Activated T-helper 17 cell treated with anti-CD3 and anti-CD28 coated beads, Interleukin-2, amount 50 U/mL, for 72 hours (primary cell): ENCODE measurements at regions not wholly inside any gene's neighbourhood (a gene's known extent, or its start where the extent isn't known, plus 50 kb on each side); places are given as distances from the start of the nearest gene placed in this dataset.

Experiments
- ATAC-seq: fragments of 150-1000 bp; cut with Tn5 transposase; replicated peaks from 2 replicates; pipeline ENCODE4 v1.10.0; 2021; ENCODE audit warnings: mild to moderate bottlenecking, moderate library complexity
- H3K27ac Mint-ChIP-seq: one replicate; pipeline ENCODE4 v1.8.0; 2022; ENCODE audit warnings: mixed read lengths
- H3K27me3 Mint-ChIP-seq: one replicate; pipeline ENCODE4 v1.8.0; 2022; ENCODE audit warnings: mixed read lengths
- H3K36me3 Mint-ChIP-seq: one replicate; pipeline ENCODE4 v1.8.0; 2022; ENCODE audit warnings: low read depth, mild to moderate bottlenecking, mixed read lengths
- H3K4me1 Mint-ChIP-seq: one replicate; pipeline ENCODE4 v1.8.0; 2022; ENCODE audit warnings: mixed read lengths
- H3K4me3 Mint-ChIP-seq: one replicate; pipeline ENCODE4 v1.8.0; 2022; ENCODE audit warnings: mild to moderate bottlenecking, mixed read lengths
- H3K9me3 Mint-ChIP-seq: one replicate; pipeline ENCODE4 v1.8.0; 2022; ENCODE audit warnings: mixed read lengths

DNA sequence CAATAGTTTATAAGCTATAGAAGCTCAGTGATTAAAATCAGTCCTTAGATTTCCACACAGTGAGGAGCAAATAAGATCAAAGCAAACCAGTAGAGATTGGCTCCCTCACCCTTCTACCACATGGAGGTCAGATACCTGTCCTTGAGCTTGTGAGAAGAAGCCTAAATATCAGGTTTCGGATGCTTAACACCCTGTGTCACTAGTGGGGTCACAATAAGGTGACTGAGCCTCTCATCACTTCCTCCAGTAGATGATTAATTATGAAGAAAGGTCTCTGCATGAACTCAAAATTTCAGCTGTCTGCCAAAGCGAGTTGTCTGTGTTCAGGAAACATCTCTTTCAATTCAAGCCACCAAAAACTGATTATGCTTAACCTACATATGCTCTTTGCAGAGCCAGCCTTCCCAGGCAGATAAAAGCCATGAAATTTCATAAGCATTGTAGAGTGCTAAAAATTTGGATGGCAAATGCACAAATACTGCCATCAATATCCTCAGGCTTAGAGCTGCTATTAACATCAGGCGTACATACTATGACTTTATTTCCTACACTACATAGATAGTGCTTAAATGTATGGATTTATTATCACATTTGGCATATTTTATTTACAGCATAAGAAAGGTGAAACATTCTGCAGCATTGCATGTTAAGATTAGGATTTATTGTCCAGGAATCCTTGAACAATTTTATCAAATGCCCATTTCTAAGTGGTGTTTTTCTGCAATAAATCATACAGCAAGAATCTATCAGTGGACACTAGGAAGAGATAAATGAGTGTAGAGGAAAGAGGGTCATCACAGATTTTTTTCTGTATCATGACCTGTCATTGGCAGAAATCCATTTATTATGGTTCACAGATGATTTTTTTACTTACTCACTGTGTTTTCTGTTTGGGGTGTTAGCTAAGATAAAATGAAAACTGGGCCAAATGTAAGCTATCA lies 285.1 kb upstream of the SP8 start:
- peaks cover 4% of the 10 kb centered on the region for H3K9me3 Mint-ChIP-seq

DNA sequence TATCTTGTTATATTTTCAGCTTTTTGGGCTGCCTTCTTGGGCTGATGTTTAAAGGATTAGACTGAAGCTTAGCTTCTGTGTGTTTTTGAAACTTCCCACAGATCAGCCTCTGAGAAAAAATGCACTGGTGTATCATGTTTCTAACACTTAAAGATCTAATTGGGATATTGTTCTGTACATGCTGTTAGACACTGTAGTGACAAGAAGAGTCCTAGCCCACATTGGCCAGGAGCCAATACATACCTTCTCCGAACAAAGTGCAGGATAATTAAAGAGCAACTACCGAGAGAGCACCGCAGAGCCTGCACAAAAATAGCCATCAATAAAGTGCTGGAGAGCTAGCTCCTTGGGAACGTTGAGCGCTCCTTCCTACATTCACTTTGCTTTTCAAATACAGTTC lies 289.4 kb upstream of the SP8 start:
- Mint-ChIP-seq H3K36me3 (no peaks in the 10 kb centered on the region), H3K4me3 (no peak overlapping the region)
- ATAC-seq, result no peak

More for the DNA sequence above, 285.1 kb upstream of the SP8 start:
- H3K27me3 Mint-ChIP-seq, result peaks cover 8% of the 10 kb centered on the region
- no peaks in the 10 kb centered on the region for H3K36me3 Mint-ChIP-seq
- no peaks in the 10 kb centered on the region for H3K4me1 Mint-ChIP-seq
- no peak overlapping the region for H3K4me3 Mint-ChIP-seq
- no peak for ATAC-seq
- H3K27ac Mint-ChIP-seq, result no peak overlapping the region

GRCh38 chr7:21076574-21076973 lies 289.9 kb upstream of the SP8 start:
- peaks cover 6% of the 10 kb centered on the region for H3K27me3 Mint-ChIP-seq
- no peaks in the 10 kb centered on the region for H3K9me3 Mint-ChIP-seq

More for the DNA sequence above, 289.4 kb upstream of the SP8 start:
- H3K4me1 Mint-ChIP-seq, result no peaks in the 10 kb centered on the region
- H3K27me3 Mint-ChIP-seq, result peaks cover 6% of the 10 kb centered on the region
- no peak overlapping the region for H3K27ac Mint-ChIP-seq
- H3K9me3 Mint-ChIP-seq, result no peaks in the 10 kb centered on the region

DNA sequence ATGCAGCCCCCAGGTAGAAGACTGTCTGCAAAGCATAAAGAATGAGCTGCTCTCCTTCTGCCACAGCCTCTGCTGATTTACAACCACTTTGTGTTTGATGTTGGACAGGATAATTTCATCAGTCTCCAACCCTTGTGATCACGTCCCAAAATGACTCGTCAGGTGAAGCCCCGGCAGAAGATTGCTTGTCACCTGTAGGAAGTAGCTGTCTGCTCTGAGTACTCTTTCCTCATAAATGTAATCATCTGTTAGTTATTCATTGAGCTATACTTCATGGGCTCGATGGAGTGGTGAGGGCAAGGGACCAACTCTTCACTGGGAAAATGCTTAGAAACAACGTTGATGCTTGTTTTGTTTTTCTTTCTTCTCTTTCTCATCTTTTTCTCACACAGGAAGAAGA lies 290.9 kb upstream of the SP8 start:
- Mint-ChIP-seq H3K27ac (no peak overlapping the region), H3K4me3 (no peak overlapping the region), H3K27me3 (peaks cover 6% of the 10 kb centered on the region), H3K4me1 (no peaks in the 10 kb centered on the region), H3K36me3 (no peaks in the 10 kb centered on the region), H3K9me3 (no peaks in the 10 kb centered on the region)
- no peak for ATAC-seq

More at GRCh38 chr7:21076574-21076973, 289.9 kb upstream of the SP8 start:
- Mint-ChIP-seq H3K27ac (no peak overlapping the region), H3K4me1 (no peaks in the 10 kb centered on the region), H3K36me3 (no peaks in the 10 kb centered on the region), H3K4me3 (no peak overlapping the region)
- ATAC-seq, result no peak

DNA sequence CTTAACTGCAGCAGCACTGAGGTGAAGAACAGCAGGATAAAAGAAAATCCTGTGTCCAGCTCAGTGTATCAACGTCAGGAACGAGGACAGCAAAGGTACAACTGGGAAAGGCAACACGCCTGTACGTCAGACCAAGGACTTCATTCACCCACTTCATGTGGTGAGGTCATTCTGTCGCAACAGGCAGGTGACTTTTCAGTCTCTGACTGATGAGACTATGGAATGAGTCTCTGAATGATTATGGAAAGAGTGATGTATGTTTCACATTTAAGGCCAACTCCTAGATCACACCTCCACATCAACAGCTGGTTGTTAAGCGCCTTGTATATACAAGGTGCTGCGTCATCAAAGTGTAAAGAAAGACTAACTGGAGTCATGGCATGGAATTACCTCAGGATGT lies 297.6 kb upstream of the SP8 start:
- ATAC-seq, result no peak

DNA sequence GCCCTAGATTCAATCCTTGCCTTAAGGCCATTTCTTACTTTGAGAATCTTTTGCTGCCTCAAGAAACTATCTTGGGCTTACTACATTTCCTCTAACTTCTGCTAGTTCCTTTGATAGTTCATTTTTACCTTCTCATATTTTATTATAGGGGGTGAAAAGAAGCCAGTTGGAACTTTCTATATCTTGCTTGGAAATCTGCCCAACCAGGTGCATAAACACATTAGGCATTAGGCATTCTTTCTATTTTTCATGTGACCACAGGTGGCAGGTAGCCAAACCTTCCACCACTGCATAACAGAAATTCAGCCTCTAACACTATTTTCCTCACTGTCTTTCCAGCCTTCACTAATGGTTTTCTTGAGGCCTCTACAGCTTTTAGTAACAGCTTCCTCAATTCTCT lies 300.0 kb upstream of the SP8 start:
- no peaks in the 10 kb centered on the region for H3K36me3 Mint-ChIP-seq
- peaks cover 7% of the 10 kb centered on the region for H3K27me3 Mint-ChIP-seq
- no peaks in the 10 kb centered on the region for H3K4me1 Mint-ChIP-seq
- peaks cover 5% of the 10 kb centered on the region for H3K9me3 Mint-ChIP-seq
- no peak overlapping the region for H3K27ac Mint-ChIP-seq
- no peak for ATAC-seq
- H3K4me3 Mint-ChIP-seq, result no peak overlapping the region

More for the DNA sequence above, 297.6 kb upstream of the SP8 start:
- Mint-ChIP-seq H3K9me3 (peaks cover 5% of the 10 kb centered on the region), H3K27me3 (peaks cover 9% of the 10 kb centered on the region), H3K27ac (no peak overlapping the region), H3K4me3 (no peak overlapping the region), H3K36me3 (no peaks in the 10 kb centered on the region), H3K4me1 (no peaks in the 10 kb centered on the region)

DNA sequence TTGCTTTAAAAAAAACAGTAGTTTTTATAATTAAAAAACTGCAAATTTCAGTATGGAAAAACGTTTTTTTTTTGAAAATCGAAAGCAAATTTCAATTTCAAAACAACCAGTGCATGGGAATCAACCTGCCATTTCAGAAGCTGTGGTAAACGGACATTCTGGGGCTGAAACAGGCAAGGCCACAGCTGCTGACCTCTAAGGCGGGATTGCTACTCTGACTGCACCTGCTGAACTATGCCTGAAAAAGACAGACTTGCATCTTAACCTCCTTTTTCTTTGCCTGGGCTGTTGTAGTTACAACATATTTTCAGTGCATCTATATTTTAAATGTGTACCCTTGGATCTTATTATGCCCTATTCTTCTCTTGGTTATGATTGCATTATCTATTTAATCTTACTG lies 303.0 kb upstream of the SP8 start:
- Mint-ChIP-seq H3K4me3 (no peak overlapping the region), H3K27ac (no peak overlapping the region), H3K4me1 (no peaks in the 10 kb centered on the region), H3K36me3 (no peaks in the 10 kb centered on the region), H3K27me3 (peaks cover 4% of the 10 kb centered on the region), H3K9me3 (peaks cover 5% of the 10 kb centered on the region)
- ATAC-seq, result no peak

- no peak overlapping the region for H3K4me3 Mint-ChIP-seq
- H3K27me3 Mint-ChIP-seq, result peaks cover 8% of the 10 kb centered on the region
- H3K27ac Mint-ChIP-seq, result no peak overlapping the region
- ATAC-seq, result no peak
- no peaks in the 10 kb centered on the region for H3K4me1 Mint-ChIP-seq
- H3K9me3 Mint-ChIP-seq, result no peaks in the 10 kb centered on the region
- H3K36me3 Mint-ChIP-seq, result no peaks in the 10 kb centered on the region
Measured at GRCh38 chr7:21092766-21093702, 306.3 kb upstream of the SP8 start.

DNA sequence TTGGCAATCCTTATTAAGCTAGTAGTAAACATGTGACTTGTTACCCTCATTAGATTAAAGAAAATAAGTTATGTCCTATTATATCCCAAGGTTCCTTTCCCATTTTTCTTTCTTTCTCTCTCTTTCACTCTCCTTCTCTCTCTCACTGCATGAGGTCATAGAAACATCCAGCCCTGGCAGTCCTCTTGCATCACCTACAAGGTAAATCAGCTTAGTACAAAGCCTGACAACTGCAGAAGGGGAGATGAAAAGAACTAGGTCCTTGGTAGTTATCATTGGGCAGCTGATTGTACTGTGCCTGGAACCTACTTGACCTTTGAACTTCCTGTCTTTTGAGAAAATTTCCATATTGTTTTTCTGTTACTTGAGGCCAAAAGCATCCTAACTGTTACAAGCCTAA lies 307.9 kb upstream of the SP8 start:
- ATAC-seq, result no peak
- H3K27me3 Mint-ChIP-seq, result peaks cover 4% of the 10 kb centered on the region
- H3K36me3 Mint-ChIP-seq, result no peaks in the 10 kb centered on the region
- H3K9me3 Mint-ChIP-seq, result no peaks in the 10 kb centered on the region
- H3K4me3 Mint-ChIP-seq, result no peak overlapping the region
- H3K27ac Mint-ChIP-seq, result no peak overlapping the region
- H3K4me1 Mint-ChIP-seq, result no peaks in the 10 kb centered on the region

DNA sequence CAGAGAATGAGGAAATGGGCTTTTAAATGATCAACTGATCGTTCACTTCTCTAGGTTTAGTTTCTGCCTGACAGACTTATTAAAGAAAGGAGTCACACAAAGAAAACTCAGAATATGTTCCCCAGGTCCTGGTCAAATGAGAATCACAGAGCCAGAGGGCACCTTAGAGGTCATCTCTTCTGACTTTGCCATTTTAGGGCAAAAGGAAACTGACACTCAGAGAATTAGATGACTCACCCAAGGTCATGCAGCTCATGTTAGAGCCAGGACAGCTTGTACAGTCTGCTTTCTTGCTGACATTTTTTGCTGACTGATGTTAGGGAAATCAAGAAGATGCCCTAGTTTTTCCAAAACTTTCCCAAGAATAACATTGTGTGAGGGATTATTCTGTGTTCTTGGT lies 312.7 kb upstream of the SP8 start:
- no peaks in the 10 kb centered on the region for H3K36me3 Mint-ChIP-seq
- H3K27ac Mint-ChIP-seq, result no peak overlapping the region
- H3K4me3 Mint-ChIP-seq, result no peak overlapping the region
- peak; percentile 58 for ATAC-seq
- peaks cover 8% of the 10 kb centered on the region for H3K27me3 Mint-ChIP-seq
- H3K9me3 Mint-ChIP-seq, result no peaks in the 10 kb centered on the region
- no peaks in the 10 kb centered on the region for H3K4me1 Mint-ChIP-seq

DNA sequence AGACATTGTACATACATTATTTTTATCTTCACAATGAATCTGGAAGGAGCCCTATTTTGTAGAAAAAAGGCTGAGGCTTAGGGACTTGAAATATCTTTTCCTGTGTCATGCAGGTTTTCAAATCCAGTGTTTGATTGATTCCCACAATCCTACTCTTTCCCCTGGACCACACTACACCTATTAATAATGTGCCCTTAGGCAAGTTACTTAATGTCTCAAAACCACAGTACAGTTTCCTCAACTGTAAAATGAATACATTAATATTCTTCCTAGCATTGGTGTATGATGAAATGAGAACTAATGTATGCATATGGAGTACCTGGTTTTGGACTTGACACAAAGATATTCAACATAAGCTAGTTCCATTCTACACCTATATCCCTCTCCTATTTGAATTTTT lies 313.3 kb upstream of the SP8 start:
- ATAC-seq, result no peak
- Mint-ChIP-seq H3K27ac (no peak overlapping the region), H3K4me1 (no peaks in the 10 kb centered on the region), H3K4me3 (no peak overlapping the region), H3K27me3 (peaks cover 8% of the 10 kb centered on the region), H3K36me3 (no peaks in the 10 kb centered on the region), H3K9me3 (no peaks in the 10 kb centered on the region)

DNA sequence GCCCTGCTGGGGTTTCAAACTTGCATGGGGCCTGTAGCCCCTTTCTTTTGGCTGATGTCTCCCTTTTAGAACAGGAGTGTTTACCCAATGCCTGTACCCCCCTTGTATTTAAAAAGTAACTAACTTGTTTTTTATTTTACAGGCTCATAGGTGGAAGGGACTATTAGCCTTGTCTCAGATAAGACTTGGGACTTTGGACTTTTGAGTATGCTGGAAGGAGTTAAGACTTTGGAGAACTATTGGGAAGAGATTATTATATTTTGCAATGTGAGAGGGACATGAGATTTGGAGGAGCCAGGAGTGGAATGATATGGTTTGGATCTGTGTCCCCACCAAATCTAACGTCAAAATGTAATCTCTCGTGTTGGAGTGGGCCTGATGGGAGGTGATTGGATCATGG lies 314.9 kb upstream of the SP8 start:
- H3K36me3 Mint-ChIP-seq, result no peaks in the 10 kb centered on the region
- no peak overlapping the region for H3K27ac Mint-ChIP-seq
- no peak for ATAC-seq
- peaks cover 8% of the 10 kb centered on the region for H3K27me3 Mint-ChIP-seq
- no peaks in the 10 kb centered on the region for H3K9me3 Mint-ChIP-seq
- H3K4me1 Mint-ChIP-seq, result no peaks in the 10 kb centered on the region
- H3K4me3 Mint-ChIP-seq, result no peak overlapping the region

DNA sequence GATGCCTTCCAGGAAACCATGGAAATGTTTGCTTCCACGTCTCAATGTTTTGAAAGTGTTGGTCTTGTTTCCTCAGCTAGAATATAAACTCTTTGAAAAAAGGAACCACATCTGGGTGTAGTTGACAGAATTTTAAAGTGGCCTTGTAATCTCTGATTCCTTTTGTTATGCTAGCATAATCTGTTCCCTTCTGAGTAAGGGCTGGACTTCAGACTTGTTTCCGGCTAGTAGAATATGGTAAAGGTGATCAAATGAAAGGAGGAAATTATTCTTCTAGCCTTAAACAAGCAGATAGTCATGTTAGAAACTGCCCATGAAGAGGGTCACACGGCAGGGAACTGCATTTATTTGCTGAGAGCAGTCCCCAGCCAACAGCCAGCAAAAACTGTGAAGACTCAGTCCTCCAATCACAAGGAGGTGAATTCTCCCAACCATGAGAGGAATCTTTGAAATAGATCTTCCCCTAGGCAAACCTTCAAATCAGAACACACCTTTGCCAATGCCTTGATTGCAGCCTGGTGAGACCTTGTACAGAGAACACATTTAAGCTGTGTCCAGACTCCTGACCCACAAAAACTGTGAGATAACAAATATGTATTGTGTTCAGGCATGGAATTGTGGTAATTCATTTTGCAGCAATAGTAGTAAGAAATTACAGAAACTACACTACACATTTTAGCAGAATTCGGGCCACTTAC lies 316.9 kb upstream of the SP8 start:
- Mint-ChIP-seq H3K36me3 (no peaks in the 10 kb centered on the region), H3K27me3 (peaks cover 4% of the 10 kb centered on the region), H3K27ac (no peak overlapping the region), H3K4me1 (no peaks in the 10 kb centered on the region), H3K9me3 (no peaks in the 10 kb centered on the region), H3K4me3 (no peak overlapping the region)
- no peak for ATAC-seq

DNA sequence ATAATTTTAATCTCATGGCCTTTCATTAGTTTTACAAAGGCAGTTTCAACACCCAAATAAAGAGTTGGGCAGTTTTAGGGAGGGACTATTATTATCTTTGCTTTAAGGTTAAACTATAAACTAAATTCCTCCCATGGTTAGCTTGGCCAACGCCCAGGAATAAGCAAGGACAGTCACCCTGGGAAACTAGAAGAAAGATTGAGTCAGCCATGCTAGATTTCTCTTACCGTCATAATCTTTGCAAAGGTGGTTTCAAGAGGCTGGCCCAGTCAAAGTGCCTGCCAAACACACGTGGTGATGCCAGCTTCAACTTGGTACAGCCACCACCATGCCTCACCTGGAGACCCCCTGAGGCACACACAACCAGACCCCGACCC lies 317.4 kb upstream of the SP8 start:
- H3K4me1 Mint-ChIP-seq, result no peaks in the 10 kb centered on the region
- H3K27ac Mint-ChIP-seq, result no peak overlapping the region
- peaks cover 4% of the 10 kb centered on the region for H3K27me3 Mint-ChIP-seq
- peak; percentile 26 for ATAC-seq
- no peaks in the 10 kb centered on the region for H3K9me3 Mint-ChIP-seq
- no peak overlapping the region for H3K4me3 Mint-ChIP-seq
- H3K36me3 Mint-ChIP-seq, result no peaks in the 10 kb centered on the region
